ENCODE measurements at regions not wholly inside any gene's neighbourhood (a gene's known extent, or its start where the extent isn't known, plus 50 kb on each side); places are given as distances from the start of the nearest gene placed in this dataset.

GRCh38 chr21:43304206-43304605 is 122.7 kb downstream of the SIK1 start:
- Histone ChIP-seq H4K20me1 (ENCODE audit: low read length) (no peaks in the 10 kb centered on the region), H3K4me2 (ENCODE audit: low read length) (no peak overlapping the region), H3K4me3 (ENCODE audit: low read length) (no peak overlapping the region), H3K36me3 (ENCODE audit: low read depth, low read length) (no peaks in the 10 kb centered on the region), H3K27me3 (ENCODE audit: low read length) (no peaks in the 10 kb centered on the region), H3F3A (ENCODE audit: low read length, unreplicated experiment) (no peaks in the 10 kb centered on the region), H3K27ac (ENCODE audit: low read length) (no peak overlapping the region), H3K9ac (ENCODE audit: low read length) (no peak overlapping the region), H3K9me3 (ENCODE audit: low read length) (no peaks in the 10 kb centered on the region), H3K4me1 (ENCODE audit: insufficient read depth, low read length) (peaks cover 17% of the 10 kb centered on the region), H3K79me2 (ENCODE audit: low read length) (no peaks in the 10 kb centered on the region), H2AFZ (ENCODE audit: low read length) (no peak overlapping the region), H3K9me2 (replicated peaks; ENCODE audit: low read length) (no peaks in the 10 kb centered on the region)
- ChIA-PET CTCF (no interaction called here), POLR2A (ENCODE audit: unreplicated experiment) (no interaction called here)
- ATAC-seq (no peak), DNase-seq (no peak)
- intact Hi-C loops (cut with micrococcal nuclease): no loop called here
- no peak for TF ChIP-seq EZH2 (IDR thresholded peaks at IDR 0.05; ENCODE audit: low read length, unreplicated experiment)
- no peak for TF ChIP-seq CTCF (conservative IDR thresholded peaks at IDR 0.05; ENCODE audit: low read depth, low read length)
- no peak for TF ChIP-seq EZH2phosphoT487 (IDR thresholded peaks at IDR 0.05; ENCODE audit: borderline replicate concordance, low read length)
- BruUV-seq (replicated peaks): no TSS peak

DNA sequence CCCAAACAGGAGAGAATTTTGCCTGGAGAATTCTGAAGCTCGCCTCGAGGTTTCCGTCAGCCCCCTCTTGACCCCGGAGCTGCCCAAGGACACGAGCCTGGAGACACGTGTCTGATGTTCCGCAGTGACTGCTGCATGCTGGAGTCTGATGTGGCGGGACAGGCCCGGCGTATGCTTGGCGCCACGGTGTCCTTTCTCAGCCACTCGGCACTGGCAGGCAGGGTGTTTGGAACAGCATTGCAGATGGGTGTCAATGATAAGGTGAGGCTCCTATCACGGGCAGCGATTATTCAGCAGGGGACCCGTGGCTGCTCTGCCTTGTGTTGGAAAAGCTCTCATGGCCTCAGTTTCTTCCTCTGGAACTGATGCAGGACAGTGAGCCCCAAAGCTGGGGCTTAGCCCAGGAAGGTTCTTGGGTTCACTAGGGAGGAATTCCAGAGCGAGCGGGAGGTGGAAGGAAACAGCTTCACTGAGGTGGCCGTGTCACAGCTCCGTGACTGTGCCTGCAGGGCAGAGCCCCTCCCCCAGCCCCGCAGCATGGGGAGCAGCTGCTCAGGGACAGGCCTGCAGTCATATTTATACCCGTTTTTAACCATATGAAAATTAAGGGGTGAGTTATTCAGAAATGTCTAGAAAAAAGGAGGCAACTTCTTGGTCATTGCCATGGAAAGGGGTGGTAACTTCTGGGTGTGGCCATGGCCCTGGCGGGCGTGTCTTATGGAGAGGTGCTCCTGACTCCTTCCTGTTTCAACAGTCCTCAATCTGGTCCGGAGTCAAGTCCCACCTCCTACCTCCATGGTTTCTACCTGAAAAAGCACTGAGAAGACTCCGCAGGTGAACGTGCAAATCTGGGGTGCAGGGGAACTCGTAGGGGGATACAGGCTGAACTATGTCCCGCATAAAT is 123.4 kb downstream of the SIK1 start:
- POLR2A ChIA-PET (ENCODE audit: unreplicated experiment): no interaction called here
- no peak overlapping the region; the same call in 1 of the 2 replicates for H3K4me2 ChIP-seq (ENCODE audit: low read length)
- ATAC-seq: no peak

More for the DNA sequence above, 123.4 kb downstream of the SIK1 start:
- Histone ChIP-seq H3K36me3 (ENCODE audit: low read depth, low read length) (no peaks in the 10 kb centered on the region), H3K79me2 (ENCODE audit: low read length) (no peaks in the 10 kb centered on the region), H3F3A (ENCODE audit: low read length, unreplicated experiment) (no peaks in the 10 kb centered on the region), H3K4me1 (ENCODE audit: insufficient read depth, low read length) (peaks cover 17% of the 10 kb centered on the region), H3K4me3 (ENCODE audit: low read length) (no peak overlapping the region), H3K9ac (ENCODE audit: low read length) (no peak overlapping the region), H2AFZ (ENCODE audit: low read length) (no peak overlapping the region), H3K27me3 (ENCODE audit: low read length) (no peaks in the 10 kb centered on the region), H4K20me1 (ENCODE audit: low read length) (no peaks in the 10 kb centered on the region), H3K27ac (ENCODE audit: low read length) (no peak overlapping the region), H3K9me3 (ENCODE audit: low read length) (no peaks in the 10 kb centered on the region), H3K9me2 (replicated peaks; ENCODE audit: low read length) (no peaks in the 10 kb centered on the region)
- TF ChIP-seq EZH2phosphoT487 (IDR thresholded peaks at IDR 0.05; ENCODE audit: borderline replicate concordance, low read length) (no peak), EZH2 (IDR thresholded peaks at IDR 0.05; ENCODE audit: low read length, unreplicated experiment) (no peak), CTCF (conservative IDR thresholded peaks at IDR 0.05; ENCODE audit: low read depth, low read length) (no peak)
- peak; percentile 3 for DNase-seq
- CTCF ChIA-PET: no interaction called here
- intact Hi-C loops (cut with micrococcal nuclease): no loop called here
- BruUV-seq (replicated peaks): no TSS peak
